ENCODE measurements at regions not wholly inside any gene's neighbourhood (a gene's known extent, or its start where the extent isn't known, plus 50 kb on each side); places are given as distances from the start of the nearest gene placed in this dataset.
"Not testable (repeated sequence)": the region's sequence is repeated elsewhere in the genome, so short reads cannot be mapped to it uniquely, and the experiment has no call there.

DNA sequence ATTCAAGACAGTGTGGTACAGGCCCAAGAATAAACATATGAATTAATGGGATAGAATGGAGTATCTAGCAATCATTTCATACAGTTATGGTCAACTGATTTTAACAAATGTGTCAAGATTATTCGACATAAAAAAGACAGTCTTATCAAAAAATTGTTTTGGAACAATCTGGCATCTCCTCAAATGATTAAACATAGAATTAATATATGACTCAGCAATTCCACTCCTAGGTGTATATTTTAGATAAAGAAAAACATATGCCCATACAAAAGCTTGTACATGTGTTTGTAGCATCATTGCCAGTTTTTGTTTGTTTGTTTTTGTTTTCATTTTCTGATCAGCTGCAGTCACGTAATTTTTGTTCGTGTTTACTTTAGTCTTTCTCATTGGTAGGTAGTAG, 1188.3 kb downstream of the BRINP3 start:
- DNase-seq, result no peak

DNA sequence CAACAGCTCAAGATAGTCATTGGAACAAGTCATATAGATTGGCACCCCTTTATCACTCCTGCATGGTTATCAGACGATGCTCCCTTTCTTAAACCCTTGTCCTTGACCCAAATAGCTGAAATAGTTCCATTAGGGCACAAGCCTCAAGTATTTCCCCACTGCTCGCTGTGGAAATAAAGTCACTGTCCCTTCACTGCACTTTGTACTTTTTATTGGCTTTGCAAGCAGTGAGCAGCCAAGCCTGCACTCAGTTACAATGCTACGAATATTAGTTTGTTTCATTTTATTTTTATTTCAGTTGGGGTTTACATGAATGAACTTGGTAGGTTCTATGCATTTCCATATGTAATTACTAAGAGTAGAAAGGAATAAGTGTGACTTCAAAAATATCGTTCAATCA, 1176.4 kb downstream of the BRINP3 start:
- DNase-seq, result no peak

DNA sequence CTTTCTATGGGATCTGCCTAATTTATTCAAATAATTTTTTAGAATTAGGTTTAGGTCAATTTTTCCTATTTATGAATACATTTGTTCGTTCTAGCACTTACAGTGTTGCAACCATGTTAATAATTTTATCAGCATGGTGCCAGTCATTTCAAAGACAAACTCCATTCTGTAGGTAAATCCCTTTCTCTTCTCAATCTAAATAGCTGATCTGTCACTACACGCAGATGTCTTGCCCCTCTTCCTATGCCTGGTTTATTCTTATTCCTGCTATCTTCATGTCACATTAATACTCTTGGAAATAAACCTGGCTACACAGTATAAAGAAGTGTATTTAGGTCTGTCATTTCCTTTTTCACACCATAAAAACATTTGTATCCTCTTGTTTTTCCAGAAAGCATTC, 1172.4 kb downstream of the BRINP3 start:
- DNase-seq, result no peak

DNA sequence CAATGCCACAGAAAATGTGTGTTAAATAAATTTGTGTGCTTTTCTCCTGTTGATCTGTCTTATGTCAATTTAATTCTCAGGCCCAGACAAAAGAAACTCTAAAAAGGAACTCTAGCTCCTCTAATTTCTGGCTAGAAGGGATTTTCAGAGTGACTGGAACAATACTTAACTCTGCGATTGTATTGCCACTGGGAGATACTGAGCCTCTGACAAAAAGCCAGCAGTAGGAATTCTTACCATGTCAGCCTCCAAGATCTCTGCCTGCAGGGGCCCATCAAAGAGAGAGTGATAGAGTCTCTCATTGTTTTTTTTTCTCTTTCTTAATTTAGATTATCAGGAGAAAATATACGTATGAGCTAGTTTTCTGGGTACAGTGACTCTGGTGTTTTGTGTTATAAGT, 1165.7 kb downstream of the BRINP3 start:
- DNase-seq, result no peak

DNA sequence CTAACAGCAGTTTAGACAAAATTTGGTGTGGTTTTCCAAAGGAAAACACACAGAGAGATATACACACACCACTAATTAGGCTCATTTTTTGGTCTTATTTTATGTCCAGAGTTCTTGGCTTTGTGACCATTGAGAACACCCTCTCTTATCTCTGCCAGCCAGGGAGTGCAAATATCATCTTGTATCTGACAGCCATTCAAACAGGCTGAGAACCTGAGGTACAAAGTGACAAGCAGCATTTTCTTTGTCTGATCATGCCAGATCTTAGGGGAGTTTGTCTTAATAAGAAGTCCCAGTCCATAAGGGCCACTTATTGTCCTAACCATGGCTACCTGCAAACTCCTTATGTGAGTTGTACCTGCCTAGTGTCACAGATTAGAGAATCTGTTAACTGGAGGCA, 1165.2 kb downstream of the BRINP3 start:
- no peak for DNase-seq

DNA sequence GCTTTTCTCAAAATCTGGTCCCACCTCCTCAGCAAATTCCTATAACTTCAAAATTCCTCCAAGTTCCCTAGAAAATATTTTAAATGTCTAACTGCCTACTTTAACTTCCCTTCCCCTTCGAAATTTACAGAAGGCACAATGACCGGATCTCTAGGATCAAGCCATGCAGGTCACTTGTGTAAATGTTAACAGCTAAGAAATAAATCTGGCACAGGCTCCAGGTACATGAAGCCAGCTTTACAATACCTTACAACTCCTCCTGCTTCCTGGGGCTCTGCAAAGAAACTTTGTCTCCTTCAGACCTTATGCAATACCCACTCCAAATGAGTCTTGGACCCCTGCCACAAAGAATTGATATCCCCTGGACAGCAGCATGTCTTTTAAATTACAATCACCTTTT, 1164.2 kb downstream of the BRINP3 start:
- DNase-seq, result no peak

DNA sequence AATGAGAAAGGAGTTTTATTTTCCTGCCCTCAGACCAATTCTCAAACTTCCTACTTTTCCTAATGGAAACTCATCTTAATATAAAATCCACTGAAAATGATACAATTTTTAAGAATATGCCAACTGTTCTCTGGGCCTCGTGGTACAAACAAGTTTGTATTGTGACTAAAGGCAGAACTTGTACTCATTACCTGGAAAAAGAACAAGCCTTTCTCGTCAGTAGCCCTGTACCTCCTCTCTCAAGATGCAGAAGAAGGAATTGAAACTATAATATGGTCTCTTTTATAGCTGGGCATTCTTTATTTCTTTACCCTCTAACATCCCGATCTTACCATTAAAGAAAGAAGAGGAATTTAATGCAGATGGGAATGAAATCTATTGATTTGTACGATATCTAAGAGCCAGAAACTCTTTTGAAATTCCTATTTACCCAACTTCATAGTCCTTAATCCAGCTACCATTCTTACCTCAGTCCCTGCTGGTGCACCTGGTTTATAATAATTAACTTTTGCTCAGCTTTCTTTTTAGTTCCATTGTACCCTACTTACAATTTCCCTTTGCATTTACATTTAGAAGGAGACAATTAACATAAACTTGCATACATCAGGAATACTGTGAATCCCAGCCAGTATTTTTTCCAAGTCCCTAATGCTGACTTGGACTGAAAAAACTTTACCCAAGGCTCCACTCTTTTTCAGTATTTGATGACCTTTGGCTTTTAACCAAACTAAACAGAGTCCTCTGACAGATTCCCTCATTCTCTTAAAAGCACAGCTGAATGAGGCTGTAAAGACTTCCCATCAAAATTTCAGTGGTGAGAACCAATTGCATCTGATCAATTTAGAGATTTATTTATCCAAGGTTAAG, 1162.4 kb downstream of the BRINP3 start:
- no peak for DNase-seq

DNA sequence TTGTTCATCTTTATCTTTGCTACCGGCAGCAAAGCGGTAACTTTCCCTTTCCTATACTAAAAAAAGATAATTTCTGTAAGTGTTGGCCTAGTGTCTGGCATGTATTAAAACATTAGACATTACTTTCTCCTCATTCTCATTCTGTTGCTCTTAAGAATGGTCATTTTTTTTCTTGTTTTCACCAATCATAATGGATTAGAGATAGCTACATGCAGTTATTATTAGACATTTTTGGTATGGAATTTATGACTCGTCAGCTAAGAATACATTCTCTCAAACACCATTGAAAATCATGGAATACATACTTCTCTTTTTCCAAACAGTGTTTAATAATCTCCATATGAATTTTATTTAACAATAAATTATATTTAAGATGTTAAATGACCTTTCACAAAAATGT, 1154.6 kb downstream of the BRINP3 start:
- no peak for DNase-seq

DNA sequence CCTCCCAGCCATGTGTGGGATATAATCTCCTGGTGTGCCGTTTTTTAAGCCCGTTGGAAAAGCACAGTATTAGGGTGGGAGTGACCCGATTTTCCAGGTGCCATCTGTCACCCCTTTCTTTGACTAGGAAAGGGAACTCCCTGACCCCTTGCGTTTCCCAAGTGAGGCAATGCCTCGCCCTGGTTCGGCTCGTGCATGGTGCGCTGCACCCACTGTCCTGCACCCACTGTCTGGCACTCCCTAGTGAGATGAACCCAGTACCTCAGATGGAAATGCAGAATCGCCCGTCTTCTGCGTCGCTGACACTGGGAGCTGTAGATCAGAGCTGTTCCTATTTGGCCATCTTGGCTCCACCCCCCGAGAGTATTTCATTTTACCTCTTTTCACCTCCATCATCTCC, 1146.6 kb downstream of the BRINP3 start:
- DNase-seq, result not testable (repeated sequence)

DNA sequence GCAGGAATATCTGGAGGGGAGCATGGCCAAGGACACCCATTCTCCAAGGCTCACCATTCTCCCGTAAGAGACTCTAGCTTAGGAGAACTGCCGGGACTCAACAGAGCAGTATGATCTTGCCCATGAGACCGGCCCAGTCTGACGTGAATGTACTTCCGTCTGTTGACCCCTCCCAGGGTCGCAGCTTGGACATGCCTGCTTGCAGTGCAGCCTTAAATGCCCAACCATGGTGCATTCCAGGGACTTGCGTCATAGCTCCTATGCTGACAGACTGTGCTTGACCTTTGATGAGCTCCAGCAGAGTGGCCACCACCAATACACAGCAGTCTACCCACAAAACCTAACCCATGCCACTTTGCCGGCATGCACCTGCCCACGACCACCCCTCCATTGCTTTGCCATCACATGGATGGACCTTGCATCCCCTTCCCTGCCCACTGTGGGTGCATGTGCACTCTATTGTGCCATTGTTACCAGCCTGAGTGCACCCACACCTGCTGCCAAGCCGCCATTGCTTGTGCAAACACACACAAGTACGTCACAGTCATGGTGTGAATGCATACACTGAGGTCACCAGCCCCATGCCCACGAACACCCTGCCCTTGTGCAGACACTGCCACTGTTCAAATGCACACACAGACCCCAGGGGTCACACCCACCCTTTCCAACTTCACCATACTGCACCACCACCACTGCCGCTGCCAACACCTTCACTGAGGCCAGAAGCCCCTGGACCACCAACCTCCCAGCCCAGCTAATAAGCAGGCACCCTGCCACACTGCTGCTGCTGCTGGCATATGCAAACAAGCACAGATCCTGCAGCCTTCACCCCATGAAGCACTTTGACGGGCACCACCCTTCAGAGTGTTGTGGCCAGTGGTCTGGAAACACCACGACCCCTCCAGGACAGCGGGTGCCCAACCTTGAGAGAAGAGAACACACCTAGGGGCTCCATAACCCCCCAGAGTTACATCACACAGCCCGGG, 1141.3 kb downstream of the BRINP3 start:
- DNase-seq, result no peak

DNA sequence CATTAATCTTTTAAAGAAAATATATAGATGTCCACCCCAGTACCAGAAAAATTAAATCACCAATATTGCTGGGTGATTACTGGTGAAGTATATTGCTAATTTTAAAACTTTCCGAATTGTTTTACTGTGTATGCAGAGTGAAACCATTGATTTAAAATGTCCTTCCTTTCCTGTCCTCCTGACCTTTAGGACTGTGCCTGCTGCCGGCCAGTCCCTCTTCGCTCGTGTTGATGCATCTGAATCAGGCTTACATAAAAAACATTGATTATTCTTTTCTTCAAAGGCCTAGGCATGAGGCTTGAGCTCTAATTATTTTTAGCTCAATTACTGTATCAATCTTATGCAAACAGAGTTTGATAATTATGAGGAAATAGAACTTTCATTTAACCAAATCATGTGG, 1128.1 kb downstream of the BRINP3 start:
- DNase-seq, result no peak

DNA sequence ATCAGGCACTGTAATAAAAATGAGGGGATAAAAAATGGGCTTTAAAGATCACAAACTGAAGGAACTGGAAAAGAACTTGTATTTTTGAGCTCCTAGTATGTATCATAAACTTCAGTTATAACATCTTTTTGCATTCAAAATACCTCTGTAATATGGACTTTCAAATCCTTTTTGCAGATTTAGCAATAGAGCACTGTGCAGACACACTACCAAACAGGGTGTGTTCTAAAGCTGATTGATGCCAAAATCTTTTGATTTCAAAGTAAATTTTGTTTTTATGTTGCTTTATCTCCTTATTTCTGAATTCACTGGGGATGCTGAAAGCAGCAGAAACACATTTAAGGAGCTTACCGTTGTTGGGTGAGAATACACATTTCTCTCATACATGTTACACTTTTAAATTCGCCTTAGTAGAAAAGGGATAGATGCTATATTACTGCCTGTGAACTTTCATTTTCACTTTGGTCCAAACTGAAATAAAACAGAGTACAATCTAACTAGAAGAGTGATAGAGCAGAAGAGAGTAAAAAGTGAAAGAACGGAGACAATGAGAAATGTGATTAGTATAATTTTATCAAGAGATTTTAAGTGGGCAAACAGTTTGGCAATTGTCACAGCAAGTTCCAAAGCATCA, 1126.6 kb downstream of the BRINP3 start:
- DNase-seq, result no peak

DNA sequence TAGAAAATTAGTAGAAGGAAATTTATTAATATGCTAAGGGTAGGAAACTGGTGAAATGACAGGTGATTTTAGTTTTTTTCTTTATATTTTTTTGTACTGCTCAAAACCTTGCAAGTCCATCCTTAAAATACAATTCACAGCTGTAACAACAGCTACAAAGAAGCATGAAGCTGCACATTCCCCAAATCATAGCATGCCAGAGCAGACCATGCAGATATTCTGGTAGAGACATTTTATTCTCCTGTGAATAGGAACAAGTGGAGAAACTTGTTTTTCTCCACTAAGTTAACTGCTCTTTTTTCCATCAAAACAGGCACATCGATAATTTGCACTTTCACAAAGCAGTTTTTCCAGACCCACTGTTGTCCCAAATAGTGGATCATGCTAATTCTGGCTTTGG, 1125.7 kb downstream of the BRINP3 start:
- DNase-seq, result no peak

DNA sequence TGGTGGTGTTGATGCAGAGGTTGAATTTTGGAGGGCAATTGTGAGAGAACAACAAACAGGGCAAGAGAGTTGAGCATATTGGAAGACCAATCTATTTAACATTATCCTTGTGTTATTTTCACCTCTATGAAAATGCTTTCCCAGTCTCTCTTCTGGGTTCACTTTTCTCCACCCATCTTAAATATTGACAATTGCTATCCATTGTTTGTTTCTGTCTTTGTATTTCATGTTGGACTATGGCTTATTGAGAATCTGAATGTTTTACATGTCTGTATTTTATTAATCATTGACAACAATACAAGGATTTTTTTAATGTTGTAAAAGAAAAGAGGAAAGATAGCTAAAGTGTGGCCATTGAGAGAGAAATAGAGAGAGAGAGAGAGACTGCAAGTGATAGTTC, 1121.5 kb downstream of the BRINP3 start:
- DNase-seq, result no peak

DNA sequence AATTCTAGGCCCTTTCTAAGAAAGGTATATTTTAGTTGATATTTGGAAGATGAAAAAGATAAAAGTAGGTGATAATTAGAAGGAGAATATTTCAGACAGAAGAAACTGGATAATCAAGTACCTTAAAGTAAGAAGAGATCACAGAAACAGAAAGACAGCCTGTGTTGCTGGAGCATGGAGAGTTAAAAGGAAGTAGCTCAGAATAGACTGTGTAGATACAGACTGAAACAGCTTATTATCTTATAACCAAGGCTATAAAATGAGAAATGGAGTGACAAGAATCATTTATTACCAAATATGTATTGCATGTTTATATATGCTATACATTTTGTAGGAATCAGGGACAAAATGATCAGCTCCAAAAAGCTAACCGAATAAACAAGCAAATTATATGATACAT, 1120.3 kb downstream of the BRINP3 start:
- no peak for DNase-seq

DNA sequence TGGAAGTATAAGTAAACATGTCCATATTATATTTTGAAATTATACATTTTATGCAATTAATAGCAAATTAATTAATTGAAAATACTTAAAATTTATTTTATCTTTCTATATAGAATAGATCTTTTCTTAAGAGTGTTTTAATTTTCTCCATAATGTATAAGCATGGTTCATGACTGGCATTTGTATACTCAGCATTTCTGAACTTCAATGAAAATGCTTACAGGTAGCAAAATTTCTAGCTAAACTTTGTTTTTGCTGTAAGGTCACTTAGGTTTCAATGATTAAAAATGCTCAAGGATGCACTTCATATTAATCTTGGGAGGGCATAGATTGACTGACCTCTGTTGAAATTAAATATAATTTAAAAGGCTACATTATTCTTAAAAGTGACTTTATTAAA, 1108.1 kb downstream of the BRINP3 start:
- no peak for DNase-seq

DNA sequence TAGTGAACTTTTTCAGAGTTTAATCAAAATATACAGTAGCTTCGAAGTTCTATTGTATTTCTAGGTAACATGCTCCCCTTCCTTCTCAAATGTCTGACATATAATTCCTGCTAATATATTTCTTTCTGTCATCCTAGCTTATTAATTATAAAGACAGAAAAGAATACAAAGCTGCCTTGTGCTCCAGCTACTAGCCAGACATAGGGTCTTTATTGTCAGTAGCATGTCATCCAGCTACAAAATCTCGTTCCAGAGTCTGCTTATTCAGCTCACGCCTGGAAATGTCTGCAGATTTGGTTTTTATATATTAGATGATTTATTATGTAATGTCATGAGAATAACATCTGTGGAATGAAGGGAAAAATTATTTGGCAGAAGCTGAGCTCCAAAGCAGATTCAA, 1102.8 kb downstream of the BRINP3 start:
- no peak for DNase-seq

DNA sequence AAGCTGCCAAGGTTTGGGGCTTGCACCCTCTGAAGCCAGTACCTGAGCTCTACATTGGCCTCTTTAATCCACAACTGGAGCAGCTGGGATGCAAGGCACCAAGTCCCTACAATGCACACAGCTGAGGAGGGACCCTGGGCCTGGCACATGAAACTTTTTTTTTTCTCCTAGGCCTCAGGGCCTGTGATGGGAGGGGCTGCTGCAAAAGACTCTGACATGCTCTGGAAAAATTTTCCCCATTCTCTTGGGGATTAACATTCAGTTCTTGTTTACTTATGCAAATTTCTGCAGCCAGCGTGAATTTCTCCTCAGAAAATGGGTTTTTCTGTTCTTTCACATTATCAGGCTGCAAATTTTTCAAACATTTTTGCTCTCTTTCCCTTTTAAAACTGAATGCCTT, 1072.2 kb downstream of the BRINP3 start:
- no peak for DNase-seq

DNA sequence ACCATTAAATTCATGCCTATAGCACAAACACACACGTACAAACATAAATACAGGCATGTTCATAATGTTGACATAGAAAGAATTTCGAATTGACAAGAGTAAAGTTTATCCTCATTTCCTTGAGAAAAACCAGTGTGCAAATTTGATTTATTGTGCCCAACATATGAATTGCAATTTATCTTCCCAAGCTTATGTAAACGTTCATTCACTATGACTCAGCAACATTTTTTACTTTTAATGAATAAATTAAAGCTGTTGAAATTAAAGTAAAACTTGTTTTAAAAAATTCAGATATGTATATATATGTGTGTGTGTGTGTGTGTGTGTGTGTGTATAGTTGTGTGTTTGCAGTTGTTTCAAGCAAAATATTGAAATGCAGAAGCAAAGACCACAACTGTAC, 1067.9 kb downstream of the BRINP3 start:
- DNase-seq, result no peak

DNA sequence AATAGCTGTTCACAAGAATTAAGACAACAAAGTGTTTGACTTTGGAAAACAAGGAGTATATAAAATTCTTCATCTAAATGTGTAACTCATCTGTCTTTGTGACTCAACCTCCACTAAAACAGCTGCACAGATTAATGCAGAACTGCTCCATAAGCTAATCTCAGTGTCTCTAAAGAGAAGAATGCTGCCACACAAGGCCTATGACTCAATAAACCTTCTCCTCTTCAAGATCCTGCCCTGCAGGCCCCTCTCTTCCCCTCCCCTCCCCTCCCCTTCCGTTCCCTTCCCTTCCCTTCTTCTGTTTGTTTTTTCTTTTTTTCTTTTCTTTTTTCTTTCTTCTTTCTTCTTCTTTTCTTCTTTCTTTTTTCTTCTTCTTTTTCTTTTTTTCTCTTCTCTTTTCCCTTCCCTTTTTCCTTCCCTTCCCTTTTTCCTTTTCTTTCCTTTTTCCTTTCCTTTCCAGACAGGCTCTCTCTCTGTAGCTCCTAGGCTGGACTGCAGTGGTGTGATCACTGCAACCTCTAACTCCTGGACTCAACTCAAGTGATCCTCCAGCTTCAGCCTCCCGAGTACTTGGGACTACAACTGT, 1052.8 kb downstream of the BRINP3 start:
- DNase-seq, result no peak

DNA sequence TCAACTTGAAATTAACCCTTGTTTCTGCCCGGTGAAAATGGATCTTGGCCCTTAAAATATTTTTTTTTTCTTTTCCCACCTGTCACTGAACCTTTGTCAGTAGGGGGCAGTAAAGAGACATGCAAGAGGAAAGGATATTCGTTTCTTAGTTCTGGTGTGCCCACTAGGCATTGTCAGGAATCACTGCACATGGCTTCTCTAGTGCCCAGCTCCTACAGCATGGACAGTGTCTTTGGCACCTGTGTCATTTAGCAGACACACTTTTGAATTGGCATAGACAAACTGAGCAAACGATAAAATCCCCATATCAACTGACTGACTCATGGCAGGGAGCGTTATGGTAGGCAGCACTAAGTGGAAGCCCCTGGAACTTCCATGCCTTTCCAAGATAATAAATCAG, 1048.1 kb downstream of the BRINP3 start:
- peak; percentile 16 for DNase-seq

DNA sequence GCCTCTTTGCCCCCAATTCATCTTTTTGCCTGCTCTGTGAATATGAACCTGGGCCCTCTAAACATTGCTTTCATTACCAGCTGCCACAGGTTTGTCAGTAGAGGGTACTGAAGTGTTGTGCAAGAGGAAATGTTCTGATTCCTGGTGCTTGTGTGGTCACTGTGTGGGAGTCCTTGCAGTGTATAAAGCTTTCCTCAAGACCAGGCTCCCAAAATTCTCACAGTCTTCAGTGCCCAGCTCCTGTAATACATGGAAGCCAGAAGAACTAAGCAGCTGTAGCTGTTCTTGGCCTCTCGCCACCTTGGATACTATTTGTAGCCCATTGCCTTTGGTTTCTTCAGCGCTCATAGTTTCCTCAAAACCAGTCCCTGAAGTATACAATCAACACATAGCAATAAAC, 1046.2 kb downstream of the BRINP3 start:
- no peak for DNase-seq

DNA sequence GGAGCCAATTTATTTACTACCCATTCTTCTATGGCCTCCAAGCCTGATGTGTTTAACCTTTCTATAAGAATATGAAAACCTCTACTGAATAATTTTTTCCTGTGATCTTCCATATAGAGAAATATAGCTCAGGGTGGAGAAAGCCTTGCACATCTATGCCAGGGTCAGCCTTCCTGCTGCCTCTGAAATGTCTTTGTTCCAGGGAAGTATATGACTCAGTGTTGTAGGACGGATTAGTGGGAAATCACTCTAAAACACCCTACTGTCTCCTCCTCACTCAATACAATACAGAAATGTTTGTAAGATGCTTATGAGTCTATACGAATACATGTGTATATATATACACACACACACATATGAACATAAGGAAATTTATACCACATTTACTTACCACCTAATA, 1044.9 kb downstream of the BRINP3 start:
- DNase-seq, result no peak
